Progenitor cell of endocrine pancreas (in vitro differentiated cells): ENCODE measurements at regions not wholly inside any gene's neighbourhood (a gene's known extent, or its start where the extent isn't known, plus 50 kb on each side); places are given as distances from the start of the nearest gene placed in this dataset.

Experiments used
- DNase-seq: peaks from one replicate; pipeline ENCODE4 v3.0.0; 2021; ENCODE audit warnings: low spot score; ENCODE audit not compliant: unreplicated experiment
- H3K27ac Mint-ChIP-seq: 2 replicates; pipeline ENCODE4 v1.8.0; 2021; ENCODE audit warnings: mild to moderate bottlenecking, moderate library complexity, mixed read lengths
- H3K27me3 Mint-ChIP-seq: 2 replicates; pipeline ENCODE4 v1.8.0; 2021; ENCODE audit warnings: mixed read lengths
- H3K36me3 Mint-ChIP-seq: 2 replicates; pipeline ENCODE4 v1.8.0; 2022; ENCODE audit warnings: mixed read lengths; ENCODE audit not compliant: insufficient read depth
- H3K4me1 Mint-ChIP-seq: 2 replicates; pipeline ENCODE4 v1.8.0; 2021; ENCODE audit warnings: low read depth, mixed read lengths
- H3K4me3 Mint-ChIP-seq: 2 replicates; pipeline ENCODE4 v1.8.0; 2021; ENCODE audit warnings: low read depth, mild to moderate bottlenecking, moderate library complexity, mixed read lengths
- H3K9me3 Mint-ChIP-seq: 2 replicates; pipeline ENCODE4 v1.8.0; 2021; ENCODE audit warnings: low read depth, mixed read lengths
- CTCF ChIP-seq: fragments of 200-600 bp; sonication (generic); IDR thresholded peaks from one replicate; pipeline ENCODE4 v1.5.0; 2021; ENCODE audit warnings: antibody characterized with exemption, mild to moderate bottlenecking; ENCODE audit not compliant: unreplicated experiment

- no peak for DNase-seq
- Mint-ChIP-seq H3K4me3 (no peak overlapping the region), H3K27ac (no peak overlapping the region), H3K27me3 (no peaks in the 10 kb centered on the region), H3K4me1 (peaks cover 7% of the 10 kb centered on the region), H3K36me3 (no peaks in the 10 kb centered on the region), H3K9me3 (peaks cover 4% of the 10 kb centered on the region)
- no peak for TF ChIP-seq CTCF
These were observed 448.1 kb upstream of the B3GALT2 start for GRCh38 chr1:193634470-193634869.

DNA sequence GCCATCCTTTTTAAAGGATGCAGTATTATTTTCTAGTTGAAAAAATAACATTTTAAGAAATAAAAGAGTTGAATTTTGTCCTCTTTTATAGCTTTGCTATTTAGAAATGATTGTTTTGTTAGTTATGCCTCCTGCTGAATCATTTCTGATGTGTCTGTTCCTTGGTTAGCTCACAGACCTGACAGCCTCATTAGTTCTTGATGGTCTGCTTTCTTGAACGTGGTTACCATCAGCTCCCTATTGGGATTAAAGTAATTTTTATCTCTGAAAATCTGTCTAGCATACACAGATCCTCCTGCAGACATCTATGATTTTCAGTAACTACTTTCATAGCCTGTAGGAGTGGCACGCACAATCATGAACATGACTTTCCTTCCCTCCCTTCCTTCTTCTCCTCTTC is 447.6 kb upstream of the B3GALT2 start:
- DNase-seq, result no peak
- peaks cover 7% of the 10 kb centered on the region for H3K4me1 Mint-ChIP-seq
- peaks cover 4% of the 10 kb centered on the region for H3K9me3 Mint-ChIP-seq
- no peak overlapping the region for H3K27ac Mint-ChIP-seq
- H3K36me3 Mint-ChIP-seq, result no peaks in the 10 kb centered on the region
- H3K4me3 Mint-ChIP-seq, result no peak overlapping the region
- no peak for TF ChIP-seq CTCF
- no peaks in the 10 kb centered on the region for H3K27me3 Mint-ChIP-seq

DNA sequence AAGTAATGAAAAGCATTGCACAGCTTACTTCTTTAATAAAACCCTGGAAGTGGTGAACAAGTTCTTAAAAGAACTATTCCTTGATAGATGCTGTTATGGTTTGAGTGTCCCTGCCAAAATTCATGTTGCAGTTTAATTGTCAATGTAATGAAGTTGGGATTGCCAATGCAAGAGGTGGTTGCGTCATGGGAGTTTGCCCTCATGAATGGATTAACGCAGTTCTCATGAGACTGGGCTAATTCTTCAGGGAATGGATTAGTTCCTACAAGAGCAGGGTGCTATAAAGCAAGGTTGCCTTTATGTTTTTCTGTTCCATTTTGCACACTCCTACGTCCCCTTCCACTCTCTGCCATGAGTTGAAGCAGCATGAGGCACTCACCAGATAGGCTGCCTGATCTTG is 446.7 kb upstream of the B3GALT2 start:
- Mint-ChIP-seq H3K4me1 (peaks cover 7% of the 10 kb centered on the region), H3K4me3 (no peak overlapping the region), H3K9me3 (no peaks in the 10 kb centered on the region), H3K36me3 (no peaks in the 10 kb centered on the region), H3K27ac (no peak overlapping the region), H3K27me3 (no peaks in the 10 kb centered on the region)
- no peak for TF ChIP-seq CTCF
- DNase-seq, result no peak

GRCh38 chr1:193631306-193631705 is 444.9 kb upstream of the B3GALT2 start:
- no peaks in the 10 kb centered on the region for H3K27me3 Mint-ChIP-seq
- no peaks in the 10 kb centered on the region for H3K9me3 Mint-ChIP-seq

DNA sequence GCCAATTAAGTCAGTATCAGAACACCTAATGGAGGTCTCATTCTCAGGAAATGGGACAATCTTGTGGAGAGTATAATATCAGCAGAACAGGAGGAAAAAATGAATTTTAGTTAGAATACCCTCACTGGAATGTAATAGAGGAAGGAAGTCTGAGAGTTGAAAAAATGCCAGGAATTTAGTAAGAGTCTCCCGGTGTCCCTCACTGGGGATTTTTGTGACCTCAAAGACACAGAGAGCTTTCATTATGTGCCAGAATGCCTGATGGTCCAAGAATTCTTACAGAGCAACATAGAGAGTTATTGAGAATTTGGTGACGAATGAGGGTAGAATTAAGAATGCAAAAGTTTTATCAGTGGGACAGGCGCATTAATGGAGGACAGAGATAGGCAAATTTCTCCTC is 443.5 kb upstream of the B3GALT2 start:
- no peak overlapping the region for H3K4me3 Mint-ChIP-seq
- DNase-seq, result no peak
- H3K4me1 Mint-ChIP-seq, result peaks cover 7% of the 10 kb centered on the region
- no peak for TF ChIP-seq CTCF
- H3K36me3 Mint-ChIP-seq, result no peaks in the 10 kb centered on the region
- H3K9me3 Mint-ChIP-seq, result no peaks in the 10 kb centered on the region
- no peak overlapping the region for H3K27ac Mint-ChIP-seq
- H3K27me3 Mint-ChIP-seq, result no peaks in the 10 kb centered on the region

More at GRCh38 chr1:193631306-193631705, 444.9 kb upstream of the B3GALT2 start:
- Mint-ChIP-seq H3K27ac (no peak overlapping the region), H3K4me3 (no peak overlapping the region), H3K4me1 (peaks cover 7% of the 10 kb centered on the region), H3K36me3 (no peaks in the 10 kb centered on the region)
- no peak for DNase-seq
- TF ChIP-seq CTCF, result no peak
